Gastroesophageal sphincter (tissue), 3 donors: ENCODE measurements at regions not wholly inside any gene's neighbourhood (a gene's known extent, or its start where the extent isn't known, plus 50 kb on each side); places are given as distances from the start of the nearest gene placed in this dataset.
"Not testable (repeated sequence)": the region's sequence is repeated elsewhere in the genome, so short reads cannot be mapped to it uniquely, and the experiment has no call there.

Experiments
- EP300 ChIP-seq: sonication (generic); formaldehyde crosslinking; IDR thresholded peaks from one replicate; pipeline ENCODE4 v1.6.1; 2017; ENCODE audit warnings: antibody characterized with exemption, mild to moderate bottlenecking
- POLR2A ChIP-seq, 2 donors: fragments of 450-650 bp; IDR thresholded peaks; one replicate each; pipeline ENCODE4 v1.6.1; 2017; ENCODE audit warnings: antibody characterized with exemption in 2 of 2, mild to moderate bottlenecking in 2 of 2, moderate library complexity in 1 of 2
- POLR2AphosphoS5 ChIP-seq: sonication (generic); formaldehyde crosslinking; IDR thresholded peaks from one replicate; pipeline ENCODE4 v1.6.1; 2017; ENCODE audit warnings: antibody characterized with exemption
- TF ChIP-seq, protein P1 (sequence below), 4 experiments: fragments of 200-600 bp in 2 of 4; fragments of 450-650 bp in 2 of 4; sonication (generic) in 1 of 4; IDR thresholded peaks; one replicate each; pipeline ENCODE4 v1.5.1; 2017 to 2019; ENCODE audit warnings: antibody characterized with exemption in 4 of 4, mild to moderate bottlenecking in 2 of 4, moderate library complexity in 2 of 4

DNA sequence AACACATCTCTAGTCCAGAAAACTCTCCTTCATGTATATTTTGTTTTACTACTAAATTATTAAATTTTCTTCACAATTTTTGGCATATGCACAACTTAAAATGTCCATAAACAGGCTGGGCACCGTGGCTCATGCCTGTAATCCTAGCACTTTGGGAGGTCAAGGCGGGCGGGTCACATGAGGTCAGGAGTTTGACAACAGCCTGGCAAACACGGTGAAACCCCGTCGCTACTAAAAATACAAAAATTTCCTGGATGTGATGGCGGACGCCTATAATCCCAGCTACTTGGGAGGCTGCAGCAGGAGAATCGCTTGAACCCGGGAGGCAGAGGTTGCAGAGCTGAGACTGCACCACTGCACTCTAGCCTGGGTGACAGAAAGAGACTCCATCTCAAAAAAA, 739.9 kb upstream of the LRRTM4 start:
- TF ChIP-seq POLR2A (IDR thresholded peaks at IDR 0.05); POLR2AphosphoS5; EP300: not testable (repeated sequence)
- TF ChIP-seq, protein P1, sequence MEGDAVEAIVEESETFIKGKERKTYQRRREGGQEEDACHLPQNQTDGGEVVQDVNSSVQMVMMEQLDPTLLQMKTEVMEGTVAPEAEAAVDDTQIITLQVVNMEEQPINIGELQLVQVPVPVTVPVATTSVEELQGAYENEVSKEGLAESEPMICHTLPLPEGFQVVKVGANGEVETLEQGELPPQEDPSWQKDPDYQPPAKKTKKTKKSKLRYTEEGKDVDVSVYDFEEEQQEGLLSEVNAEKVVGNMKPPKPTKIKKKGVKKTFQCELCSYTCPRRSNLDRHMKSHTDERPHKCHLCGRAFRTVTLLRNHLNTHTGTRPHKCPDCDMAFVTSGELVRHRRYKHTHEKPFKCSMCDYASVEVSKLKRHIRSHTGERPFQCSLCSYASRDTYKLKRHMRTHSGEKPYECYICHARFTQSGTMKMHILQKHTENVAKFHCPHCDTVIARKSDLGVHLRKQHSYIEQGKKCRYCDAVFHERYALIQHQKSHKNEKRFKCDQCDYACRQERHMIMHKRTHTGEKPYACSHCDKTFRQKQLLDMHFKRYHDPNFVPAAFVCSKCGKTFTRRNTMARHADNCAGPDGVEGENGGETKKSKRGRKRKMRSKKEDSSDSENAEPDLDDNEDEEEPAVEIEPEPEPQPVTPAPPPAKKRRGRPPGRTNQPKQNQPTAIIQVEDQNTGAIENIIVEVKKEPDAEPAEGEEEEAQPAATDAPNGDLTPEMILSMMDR (IDR thresholded peaks at IDR 0.05) = not testable (repeated sequence)
